Calu3 (cell line): ENCODE measurements at regions not wholly inside any gene's neighbourhood (a gene's known extent, or its start where the extent isn't known, plus 50 kb on each side); places are given as distances from the start of the nearest gene placed in this dataset.
A peak's percentile ranks its signal among the peaks of the same experiment; 100 is the strongest.

Source experiments
- BruUV-seq: library from RNA; stranded (reverse); fragments of 400-500 nt; replicated peaks from 2 replicates; lab custom pipeline; 2021; lab: Mats Ljungman, UMichigan
- CTCF ChIA-PET: fragments of 300-600 bp; sonication (Branson Sonifier 250); formaldehyde crosslinking; loops from one replicate; lab custom pipeline; 2022; ENCODE audit warnings: antibody characterized with exemption; lab: Charles Lee
- DNase-seq: peaks from one replicate; pipeline ENCODE4 v3.0.0; 2022
- H3K27ac Mint-ChIP-seq: one replicate; pipeline ENCODE4 v1.8.0; 2022; ENCODE audit warnings: mixed read lengths; ENCODE audit not compliant: unreplicated experiment
- H3K27me3 Mint-ChIP-seq: one replicate; pipeline ENCODE4 v1.8.0; 2022; ENCODE audit warnings: mixed read lengths; ENCODE audit not compliant: unreplicated experiment
- H3K36me3 Mint-ChIP-seq: one replicate; pipeline ENCODE4 v1.8.0; 2022; ENCODE audit warnings: mild to moderate bottlenecking, moderate library complexity, mixed read lengths; ENCODE audit not compliant: insufficient read depth, unreplicated experiment
- H3K4me1 Mint-ChIP-seq: one replicate; pipeline ENCODE4 v1.8.0; 2022; ENCODE audit warnings: mild to moderate bottlenecking, low read depth, mixed read lengths; ENCODE audit not compliant: unreplicated experiment
- H3K4me3 Mint-ChIP-seq: one replicate; pipeline ENCODE4 v1.8.0; 2022; ENCODE audit warnings: mild to moderate bottlenecking, low read depth, moderate library complexity, mixed read lengths; ENCODE audit not compliant: unreplicated experiment
- H3K9me3 Mint-ChIP-seq: one replicate; pipeline ENCODE4 v1.8.0; 2022; ENCODE audit warnings: low read depth, mixed read lengths; ENCODE audit not compliant: unreplicated experiment
- intact Hi-C: fragments of 100-400 bp; cut with micrococcal nuclease; formaldehyde crosslinking; loops from one replicate; pipeline ENCODE4 v1.10.0; 2022; ENCODE audit not compliant: unreplicated experiment
- TF ChIP-seq, protein P1 (sequence below): fragments of 200-600 bp; IDR thresholded peaks from one replicate; pipeline ENCODE4 v1.8.0; 2022; ENCODE audit warnings: antibody characterized with exemption; ENCODE audit not compliant: unreplicated experiment

DNA sequence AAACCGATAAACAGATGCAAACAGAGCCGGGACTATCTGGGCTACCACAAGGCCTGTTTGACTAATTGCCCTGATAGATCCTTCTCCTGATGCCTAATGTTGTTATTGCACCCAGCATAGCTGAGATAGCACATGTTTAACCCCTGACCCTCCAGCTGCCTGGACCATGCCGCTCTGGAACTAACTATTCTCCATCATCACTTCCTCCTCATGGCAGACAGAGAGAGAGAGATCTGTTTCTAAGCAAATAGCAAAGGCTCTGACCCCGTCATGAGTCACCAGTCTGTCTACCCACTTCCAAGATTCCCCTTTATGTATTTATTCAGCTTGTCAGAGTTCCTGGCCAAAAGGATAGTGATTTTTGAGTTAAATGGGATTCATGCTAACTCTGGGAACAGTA, 58.2 kb upstream of the FLRT2 start:
- Mint-ChIP-seq H3K4me3 (no peak overlapping the region), H3K27me3 (no peaks in the 10 kb centered on the region), H3K27ac (no peak overlapping the region), H3K9me3 (no peaks in the 10 kb centered on the region), H3K36me3 (no peaks in the 10 kb centered on the region), H3K4me1 (no peaks in the 10 kb centered on the region)
- CTCF ChIA-PET: no interaction called here
- intact Hi-C loops: no loop called here
- no TSS peak for BruUV-seq
- DNase-seq: peak; percentile 4
- TF ChIP-seq, protein P1, sequence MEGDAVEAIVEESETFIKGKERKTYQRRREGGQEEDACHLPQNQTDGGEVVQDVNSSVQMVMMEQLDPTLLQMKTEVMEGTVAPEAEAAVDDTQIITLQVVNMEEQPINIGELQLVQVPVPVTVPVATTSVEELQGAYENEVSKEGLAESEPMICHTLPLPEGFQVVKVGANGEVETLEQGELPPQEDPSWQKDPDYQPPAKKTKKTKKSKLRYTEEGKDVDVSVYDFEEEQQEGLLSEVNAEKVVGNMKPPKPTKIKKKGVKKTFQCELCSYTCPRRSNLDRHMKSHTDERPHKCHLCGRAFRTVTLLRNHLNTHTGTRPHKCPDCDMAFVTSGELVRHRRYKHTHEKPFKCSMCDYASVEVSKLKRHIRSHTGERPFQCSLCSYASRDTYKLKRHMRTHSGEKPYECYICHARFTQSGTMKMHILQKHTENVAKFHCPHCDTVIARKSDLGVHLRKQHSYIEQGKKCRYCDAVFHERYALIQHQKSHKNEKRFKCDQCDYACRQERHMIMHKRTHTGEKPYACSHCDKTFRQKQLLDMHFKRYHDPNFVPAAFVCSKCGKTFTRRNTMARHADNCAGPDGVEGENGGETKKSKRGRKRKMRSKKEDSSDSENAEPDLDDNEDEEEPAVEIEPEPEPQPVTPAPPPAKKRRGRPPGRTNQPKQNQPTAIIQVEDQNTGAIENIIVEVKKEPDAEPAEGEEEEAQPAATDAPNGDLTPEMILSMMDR: no peak

DNA sequence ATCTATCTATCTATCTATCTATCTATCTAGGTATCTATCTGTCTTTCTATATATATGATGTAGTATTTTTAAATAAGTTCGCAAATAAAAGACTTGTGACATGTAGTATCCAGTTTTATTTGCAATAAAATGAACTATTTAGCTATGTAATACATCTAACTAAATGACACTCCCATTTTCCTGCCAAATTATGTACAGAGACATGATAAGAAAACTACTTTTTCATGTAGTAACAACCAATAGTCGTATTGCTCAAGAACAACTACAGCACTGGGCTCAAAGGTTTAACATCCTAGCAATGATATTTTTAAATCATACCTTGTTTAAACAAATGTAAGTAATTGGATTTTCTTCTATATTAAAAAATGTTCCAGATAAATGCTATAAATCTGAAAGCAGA, 55.5 kb upstream of the FLRT2 start:
- no peaks in the 10 kb centered on the region for H3K4me1 Mint-ChIP-seq
- H3K4me3 Mint-ChIP-seq: no peak overlapping the region
- no peaks in the 10 kb centered on the region for H3K36me3 Mint-ChIP-seq
- intact Hi-C loops: no loop called here
- BruUV-seq: no TSS peak
- no peaks in the 10 kb centered on the region for H3K27me3 Mint-ChIP-seq
- peaks cover 4% of the 10 kb centered on the region for H3K9me3 Mint-ChIP-seq
- no peak overlapping the region for H3K27ac Mint-ChIP-seq
- CTCF ChIA-PET: no interaction called here
- no peak for DNase-seq
- TF ChIP-seq, protein P1: no peak

DNA sequence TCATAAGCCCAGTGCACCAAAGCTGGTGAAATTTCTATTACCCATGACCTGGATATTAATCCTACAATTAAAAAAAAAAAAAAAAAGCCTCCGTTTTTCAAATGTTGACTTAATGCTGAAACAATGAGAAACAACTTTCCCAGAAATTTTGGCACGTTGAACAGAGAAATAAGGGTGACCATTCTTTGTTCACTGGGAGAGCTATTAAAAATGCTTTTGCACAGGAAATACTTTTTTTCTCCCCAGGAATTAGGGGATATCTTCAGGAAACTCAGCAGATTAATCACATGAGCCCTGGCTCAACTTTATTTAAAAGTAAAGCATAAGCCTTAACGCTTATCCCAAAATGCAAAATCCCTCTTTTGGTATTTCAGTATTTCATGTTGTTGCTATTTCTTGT, 54.8 kb upstream of the FLRT2 start:
- no peak overlapping the region for H3K27ac Mint-ChIP-seq
- BruUV-seq: no TSS peak
- peaks cover 4% of the 10 kb centered on the region for H3K9me3 Mint-ChIP-seq
- H3K4me3 Mint-ChIP-seq: no peak overlapping the region
- intact Hi-C loops: no loop called here
- TF ChIP-seq, protein P1: no peak
- H3K36me3 Mint-ChIP-seq: no peaks in the 10 kb centered on the region
- no peak for DNase-seq
- CTCF ChIA-PET: interaction anchor here (0.7 kb wide), 1 partner anchor 686 kb away, joined by 4 read pairs; no protein-coding TSS in a partner anchor
- H3K27me3 Mint-ChIP-seq: no peaks in the 10 kb centered on the region
- no peaks in the 10 kb centered on the region for H3K4me1 Mint-ChIP-seq

DNA sequence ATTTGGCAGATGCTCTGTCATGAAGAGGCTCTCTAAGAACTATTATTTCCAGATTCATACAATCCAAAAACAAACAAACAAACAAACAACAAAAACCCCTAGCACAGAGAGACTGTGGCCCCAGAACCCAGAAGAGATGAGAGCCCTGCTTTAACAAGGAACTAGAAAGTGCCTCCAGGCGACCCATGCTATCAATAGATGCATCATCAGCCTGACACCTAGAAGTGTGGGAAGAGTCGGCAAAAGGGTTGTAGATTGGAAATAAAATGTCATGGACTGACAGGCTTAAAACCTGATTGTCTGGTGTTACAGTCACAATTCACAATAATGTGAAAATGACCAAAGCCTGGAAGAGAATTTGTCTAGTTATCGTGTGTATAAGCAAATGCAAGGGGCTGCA, 50.6 kb upstream of the FLRT2 start:
- H3K9me3 Mint-ChIP-seq: peaks cover 4% of the 10 kb centered on the region
- no peaks in the 10 kb centered on the region for H3K4me1 Mint-ChIP-seq
- no peak overlapping the region for H3K27ac Mint-ChIP-seq
- intact Hi-C loops: no loop called here
- H3K36me3 Mint-ChIP-seq: no peaks in the 10 kb centered on the region
- TF ChIP-seq, protein P1: no peak
- no peak for DNase-seq
- H3K4me3 Mint-ChIP-seq: no peak overlapping the region
- no TSS peak for BruUV-seq
- CTCF ChIA-PET: no interaction called here
- H3K27me3 Mint-ChIP-seq: no peaks in the 10 kb centered on the region
